Transverse colon (tissue), 3 donors: ENCODE measurements at regions not wholly inside any gene's neighbourhood (a gene's known extent, or its start where the extent isn't known, plus 50 kb on each side); places are given as distances from the start of the nearest gene placed in this dataset.

Experiments used
- POLR2A ChIP-seq: fragments of 450-650 bp; IDR thresholded peaks from one replicate; pipeline ENCODE4 v1.6.1; 2016; ENCODE audit warnings: antibody characterized with exemption, mild to moderate bottlenecking, moderate library complexity
- POLR2AphosphoS5 ChIP-seq, 3 donors: sonication (generic); formaldehyde crosslinking; IDR thresholded peaks; one replicate each; pipeline ENCODE4 v1.6.1; 2016; ENCODE audit warnings: antibody characterized with exemption in 3 of 3

GRCh38 chr2:76556018-76556417, 845.3 kb upstream of the GCFC2 start:
- TF ChIP-seq POLR2AphosphoS5 (IDR thresholded peaks at IDR 0.05) (no peak), POLR2A (no peak)
